GM23338 (cell line): ENCODE measurements at regions not wholly inside any gene's neighbourhood (a gene's known extent, or its start where the extent isn't known, plus 50 kb on each side); places are given as distances from the start of the nearest gene placed in this dataset.

Experiments
- ATAC-seq: fragments of 200-7000 bp; cut with Tn5 transposase; 3 replicates; pipeline ENCODE4 v1.9.1; 2020
- DNase-seq: peaks from one replicate; pipeline ENCODE4 v3.0.0-alpha.2; 2015; ENCODE audit warnings: low spot score
- H2AFZ ChIP-seq: fragments of 200-600 bp; sonication (generic); 2 replicates; pipeline ENCODE4 v1.8.0; 2016; ENCODE audit warnings: antibody characterized with exemption, mild to moderate bottlenecking, moderate library complexity
- H3F3A ChIP-seq: fragments of 200-600 bp; sonication (generic); replicated peaks from 2 replicates; pipeline ENCODE4 v1.8.0; 2017; ENCODE audit warnings: antibody characterized with exemption, mixed run types, low read depth
- H3K27ac ChIP-seq: fragments of 200-600 bp; sonication (generic); 2 replicates; pipeline ENCODE4 v1.6.1; 2016; ENCODE audit warnings: low read depth
- H3K27me3 ChIP-seq: fragments of 200-600 bp; sonication (generic); 2 replicates; pipeline ENCODE4 v1.8.0; 2016; ENCODE audit warnings: mild to moderate bottlenecking, mixed run types, moderate library complexity; ENCODE audit not compliant: insufficient read depth
- H3K36me3 ChIP-seq: fragments of 200-600 bp; sonication (generic); 2 replicates; pipeline ENCODE4 v1.8.0; 2016; ENCODE audit warnings: mild to moderate bottlenecking; ENCODE audit not compliant: insufficient read depth
- H3K4me1 ChIP-seq: fragments of 200-600 bp; sonication (generic); 2 replicates; pipeline ENCODE4 v1.8.0; 2016; ENCODE audit warnings: mild to moderate bottlenecking, moderate library complexity; ENCODE audit not compliant: insufficient read depth
- H3K4me2 ChIP-seq: fragments of 200-600 bp; sonication (generic); 2 replicates; pipeline ENCODE4 v1.7.1; 2017; ENCODE audit warnings: mixed run types
- H3K4me3 ChIP-seq: fragments of 200-600 bp; sonication (generic); 2 replicates; pipeline ENCODE4 v1.6.1; 2016; ENCODE audit warnings: mixed run types
- H3K79me2 ChIP-seq: fragments of 200-600 bp; sonication (generic); replicated peaks from 2 replicates; pipeline ENCODE4 v1.8.0; 2017; ENCODE audit warnings: mild to moderate bottlenecking; ENCODE audit not compliant: insufficient read depth
- H3K9me2 ChIP-seq: fragments of 200-600 bp; sonication (generic); 2 replicates; pipeline ENCODE4 v1.8.0; 2017; ENCODE audit not compliant: insufficient read depth
- H4K20me1 ChIP-seq: fragments of 200-600 bp; sonication (generic); replicated peaks from 2 replicates; pipeline ENCODE4 v1.8.0; 2017; ENCODE audit warnings: mild to moderate bottlenecking; ENCODE audit not compliant: insufficient read depth
- H3K27ac Mint-ChIP-seq: 2 replicates; pipeline ENCODE4 v1.8.0; 2020; ENCODE audit warnings: inconsistent platforms, mild to moderate bottlenecking, moderate library complexity, mixed read lengths
- H3K27me3 Mint-ChIP-seq: 3 replicates; pipeline ENCODE4 v1.8.0; 2022; ENCODE audit warnings: low read depth, mild to moderate bottlenecking, moderate library complexity, mixed read lengths, inconsistent platforms; ENCODE audit not compliant: insufficient read depth, poor library complexity
- H3K36me3 Mint-ChIP-seq: 3 replicates; pipeline ENCODE4 v1.8.0; 2021; ENCODE audit warnings: low read depth, mild to moderate bottlenecking, inconsistent platforms, moderate library complexity, mixed read lengths
- H3K4me1 Mint-ChIP-seq: 3 replicates; pipeline ENCODE4 v1.8.0; 2020; ENCODE audit warnings: mild to moderate bottlenecking, inconsistent platforms, mixed read lengths
- H3K4me3 Mint-ChIP-seq: 3 replicates; pipeline ENCODE4 v1.8.0; 2021; ENCODE audit warnings: moderate library complexity, mild to moderate bottlenecking, inconsistent platforms, mixed read lengths
- H3K9me3 Mint-ChIP-seq: 3 replicates; pipeline ENCODE4 v1.8.0; 2020; ENCODE audit warnings: moderate library complexity, mild to moderate bottlenecking, inconsistent platforms, mixed read lengths
- CREB1 ChIP-seq: fragments of 250-450 bp; sonication (Bioruptor Pico); IDR thresholded peaks from 2 replicates; pipeline ENCODE4 v1.5.0; 2020; ENCODE audit warnings: low read depth, mild to moderate bottlenecking, moderate library complexity
- CTCF ChIP-seq, 2 experiments: fragments of 200-600 bp in 1 of 2; sonication (generic) in 1 of 2; conservative IDR thresholded peaks; 2 replicates each; pipeline versions ENCODE4 v1.5.1 to v1.6.1; 2016 to 2017; ENCODE audit warnings: antibody characterized with exemption in 2 of 2, low read depth in 2 of 2, mild to moderate bottlenecking in 2 of 2, moderate library complexity in 1 of 2
- ETS1 ChIP-seq: IDR thresholded peaks from 2 replicates; pipeline ENCODE4 v1.6.1; 2016; ENCODE audit warnings: antibody characterized with exemption
- EZH2phosphoT487 ChIP-seq: fragments of 200-600 bp; sonication (generic); IDR thresholded peaks from one replicate; pipeline ENCODE4 v1.8.1; 2018; ENCODE audit warnings: antibody characterized with exemption; ENCODE audit not compliant: unreplicated experiment
- JUNB ChIP-seq: IDR thresholded peaks from one replicate; pipeline ENCODE4 v1.6.1; 2016; ENCODE audit warnings: antibody characterized with exemption; ENCODE audit not compliant: unreplicated experiment
- NANOG ChIP-seq: IDR thresholded peaks from 2 replicates; pipeline ENCODE4 v1.6.1; 2016; ENCODE audit warnings: antibody characterized with exemption, borderline replicate concordance
- POLR2AphosphoS5 ChIP-seq: IDR thresholded peaks from 2 replicates; pipeline ENCODE4 v1.6.1; 2016; ENCODE audit warnings: antibody characterized with exemption, low read depth
- REST ChIP-seq: IDR thresholded peaks from one replicate; pipeline ENCODE4 v1.6.1; 2018; ENCODE audit warnings: antibody characterized with exemption; ENCODE audit not compliant: unreplicated experiment
- STAT1 ChIP-seq: IDR thresholded peaks from one replicate; pipeline ENCODE4 v1.6.1; 2016; ENCODE audit warnings: antibody characterized with exemption; ENCODE audit not compliant: unreplicated experiment
- ZNF114 ChIP-seq: fragments of 250-450 bp; sonication (Bioruptor Pico); IDR thresholded peaks from 2 replicates; pipeline ENCODE4 v1.5.0; 2020; ENCODE audit warnings: mild to moderate bottlenecking, moderate library complexity

- Histone ChIP-seq H3F3A (no peaks in the 10 kb centered on the region), H3K27ac (no peak overlapping the region), H2AFZ (no peak overlapping the region), H3K79me2 (no peaks in the 10 kb centered on the region), H3K4me3 (no peak overlapping the region), H3K9me2 (peaks cover 3% of the 10 kb centered on the region), H3K4me1 (peaks cover 13% of the 10 kb centered on the region), H3K36me3 (no peaks in the 10 kb centered on the region), H3K27me3 (no peaks in the 10 kb centered on the region), H4K20me1 (no peaks in the 10 kb centered on the region), H3K4me2 (peak overlapping the region; percentile 41; the same call in 1 of the 2 replicates)
- no peak for TF ChIP-seq ZNF114
- no peak for TF ChIP-seq JUNB
- no peak for TF ChIP-seq CREB1 (CRISPR knock-in tag)
- TF ChIP-seq STAT1 = no peak
- TF ChIP-seq REST = no peak
- no peak for TF ChIP-seq EZH2phosphoT487
- H3K27ac Mint-ChIP-seq = no peak overlapping the region
- peaks cover 23% of the 10 kb centered on the region for H3K4me1 Mint-ChIP-seq
- no peak for DNase-seq
- H3K27me3 Mint-ChIP-seq = peaks cover 7% of the 10 kb centered on the region
- H3K36me3 Mint-ChIP-seq = no peaks in the 10 kb centered on the region
- H3K9me3 Mint-ChIP-seq = no peaks in the 10 kb centered on the region
- no peak overlapping the region for H3K4me3 Mint-ChIP-seq
- ATAC-seq = no peak
These were observed 86.5 kb upstream of the KAZN start for GRCh38 chr1:14511796-14512585.

GRCh38 chr1:14513111-14513510 is 85.4 kb upstream of the KAZN start:
- H3K4me3 ChIP-seq = no peak overlapping the region
- H3K79me2 ChIP-seq = no peaks in the 10 kb centered on the region
- H3K4me1 ChIP-seq = peaks cover 12% of the 10 kb centered on the region
- no peak overlapping the region for H3K4me2 ChIP-seq
- H3K9me2 ChIP-seq = peaks cover 3% of the 10 kb centered on the region
- H3F3A ChIP-seq = no peaks in the 10 kb centered on the region
- H3K27me3 ChIP-seq = no peaks in the 10 kb centered on the region
- H2AFZ ChIP-seq = peak overlapping the region; percentile 33; the same call in 1 of the 2 replicates
- peaks cover 7% of the 10 kb centered on the region for H3K27me3 Mint-ChIP-seq
- no peak overlapping the region for H3K4me3 Mint-ChIP-seq
- no peak overlapping the region for H3K27ac ChIP-seq
- H3K27ac Mint-ChIP-seq = no peak overlapping the region
- no peaks in the 10 kb centered on the region for H3K36me3 Mint-ChIP-seq
- peaks cover 23% of the 10 kb centered on the region for H3K4me1 Mint-ChIP-seq
- no peak for DNase-seq
- H3K9me3 Mint-ChIP-seq = no peaks in the 10 kb centered on the region
- H3K36me3 ChIP-seq = no peaks in the 10 kb centered on the region
- ATAC-seq = peak; percentile 53
- H4K20me1 ChIP-seq = no peaks in the 10 kb centered on the region
- TF ChIP-seq NANOG = no peak
- TF ChIP-seq ETS1 = no peak
- TF ChIP-seq CTCF (conservative IDR thresholded peaks at IDR 0.05; ENCODE audit: low read depth in 2 of 2) = no peak
- TF ChIP-seq STAT1 = no peak
- TF ChIP-seq POLR2AphosphoS5 = no peak
- no peak for TF ChIP-seq JUNB
